MM.1S (cell line): ENCODE measurements at regions not wholly inside any gene's neighbourhood (a gene's known extent, or its start where the extent isn't known, plus 50 kb on each side); places are given as distances from the start of the nearest gene placed in this dataset.

Experiments
- DNase-seq: peaks from one replicate; pipeline ENCODE4 v3.0.0-alpha.2; 2015
- H2AFZ ChIP-seq: fragments of 300-600 bp; sonication (generic); 2 replicates; pipeline ENCODE4 v1.6.0; 2016; ENCODE audit warnings: antibody characterized with exemption, low read length
- H3F3A ChIP-seq: fragments of 300-600 bp; sonication (generic); 2 replicates; pipeline ENCODE4 v1.6.1; 2016; ENCODE audit warnings: mild to moderate bottlenecking, antibody characterized with exemption, low read length, moderate library complexity, mixed read lengths; ENCODE audit not compliant: insufficient read depth
- H3K27ac ChIP-seq: fragments of 300-600 bp; sonication (generic); 2 replicates; pipeline ENCODE4 v1.5.1; 2016; ENCODE audit warnings: mild to moderate bottlenecking, low read length
- H3K27me3 ChIP-seq: fragments of 300-600 bp; sonication (generic); replicated peaks from 2 replicates; pipeline ENCODE4 v1.6.0; 2016; ENCODE audit warnings: low read length; ENCODE audit not compliant: insufficient read depth
- H3K36me3 ChIP-seq: fragments of 300-600 bp; sonication (generic); replicated peaks from 2 replicates; pipeline ENCODE4 v1.6.1; 2016; ENCODE audit warnings: mild to moderate bottlenecking, low read length, mixed read lengths; ENCODE audit not compliant: insufficient read depth
- H3K4me1 ChIP-seq: fragments of 300-600 bp; sonication (generic); 2 replicates; pipeline ENCODE4 v1.6.1; 2016; ENCODE audit warnings: low read length, mixed read lengths
- H3K4me2 ChIP-seq: fragments of 300-600 bp; sonication (generic); 2 replicates; pipeline ENCODE4 v1.6.0; 2016; ENCODE audit warnings: low read depth, low read length
- H3K4me3 ChIP-seq: fragments of 300-600 bp; sonication (generic); 2 replicates; pipeline ENCODE4 v1.5.1; 2016; ENCODE audit warnings: low read length, mixed read lengths
- H3K79me2 ChIP-seq: fragments of 300-600 bp; sonication (generic); 2 replicates; pipeline ENCODE4 v1.6.1; 2016; ENCODE audit warnings: mixed run types, low read length, mixed read lengths
- H3K9ac ChIP-seq: fragments of 300-600 bp; sonication (generic); 2 replicates; pipeline ENCODE4 v1.6.1; 2016; ENCODE audit warnings: low read length, mixed read lengths
- H3K9me2 ChIP-seq: fragments of 300-600 bp; sonication (generic); replicated peaks from 2 replicates; pipeline ENCODE4 v1.6.1; 2016; ENCODE audit warnings: mild to moderate bottlenecking, low read length, mixed read lengths; ENCODE audit not compliant: insufficient read depth
- H3K9me3 ChIP-seq: fragments of 300-600 bp; sonication (generic); replicated peaks from 2 replicates; pipeline ENCODE4 v1.6.1; 2016; ENCODE audit warnings: mild to moderate bottlenecking, low read length, mixed read lengths; ENCODE audit not compliant: insufficient read depth
- H4K20me1 ChIP-seq: fragments of 300-600 bp; sonication (generic); 2 replicates; pipeline ENCODE4 v1.6.1; 2016; ENCODE audit warnings: mild to moderate bottlenecking, low read length, moderate library complexity, mixed read lengths; ENCODE audit not compliant: insufficient read depth
- CTCF ChIP-seq: fragments of 300-600 bp; sonication (generic); IDR thresholded peaks from 2 replicates; pipeline ENCODE4 v1.5.1; 2016; ENCODE audit warnings: antibody characterized with exemption, low read length, mixed read lengths
- EZH2 ChIP-seq: fragments of 300-600 bp; sonication (generic); optimal IDR thresholded peaks from 2 replicates; pipeline ENCODE3; 2017; ENCODE audit warnings: low read depth, mild to moderate bottlenecking, antibody characterized with exemption, low read length, mixed read lengths
- EZH2phosphoT487 ChIP-seq: fragments of 300-600 bp; sonication (generic); IDR thresholded peaks from 2 replicates; pipeline ENCODE4 v1.6.1; 2018; ENCODE audit warnings: antibody characterized with exemption, low read length

DNA sequence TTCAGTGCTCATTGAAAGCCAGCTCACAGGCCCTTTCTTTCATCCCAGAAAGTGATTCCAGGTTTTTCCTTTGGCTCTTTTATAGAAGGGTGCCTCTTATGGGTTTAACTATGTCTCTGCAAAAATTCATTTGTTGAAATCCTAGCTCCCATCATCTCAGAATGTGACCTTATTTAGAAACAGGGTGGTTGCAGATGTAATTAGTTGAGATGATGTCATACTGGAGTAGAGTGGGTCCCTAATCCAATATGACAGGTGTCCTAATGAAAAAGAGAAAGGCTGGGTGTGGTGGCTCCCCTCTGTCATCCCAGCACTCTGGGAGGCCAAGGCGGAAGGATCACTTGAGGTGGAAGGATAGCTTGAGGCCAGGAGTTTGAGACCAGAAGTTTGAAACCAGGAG, 64.2 kb upstream of the FAM20A start:
- Histone ChIP-seq H3K79me2 (no peaks in the 10 kb centered on the region), H3K9me2 (no peaks in the 10 kb centered on the region), H3K27ac (no peak overlapping the region), H3K9ac (no peak overlapping the region), H3K4me2 (no peak overlapping the region), H3K36me3 (no peaks in the 10 kb centered on the region), H3F3A (no peaks in the 10 kb centered on the region), H3K4me3 (no peak overlapping the region), H2AFZ (no peak overlapping the region), H3K27me3 (no peaks in the 10 kb centered on the region), H3K9me3 (no peaks in the 10 kb centered on the region), H3K4me1 (no peaks in the 10 kb centered on the region), H4K20me1 (no peaks in the 10 kb centered on the region)
- no peak for DNase-seq
- TF ChIP-seq CTCF (no peak), EZH2phosphoT487 (no peak), EZH2 (no peak)

- no peak for DNase-seq
- Histone ChIP-seq H2AFZ (no peak overlapping the region), H3K9me2 (no peaks in the 10 kb centered on the region), H3K36me3 (no peaks in the 10 kb centered on the region), H3K9me3 (no peaks in the 10 kb centered on the region), H3K4me2 (no peak overlapping the region), H3F3A (no peaks in the 10 kb centered on the region), H3K79me2 (no peaks in the 10 kb centered on the region), H4K20me1 (no peaks in the 10 kb centered on the region), H3K4me3 (no peak overlapping the region), H3K27me3 (no peaks in the 10 kb centered on the region), H3K27ac (no peak overlapping the region), H3K4me1 (no peaks in the 10 kb centered on the region), H3K9ac (no peak overlapping the region)
- no peak for TF ChIP-seq EZH2phosphoT487
- TF ChIP-seq CTCF, result no peak
- no peak for TF ChIP-seq EZH2
These were observed 61.3 kb upstream of the FAM20A start for GRCh38 chr17:68662479-68662878.

DNA sequence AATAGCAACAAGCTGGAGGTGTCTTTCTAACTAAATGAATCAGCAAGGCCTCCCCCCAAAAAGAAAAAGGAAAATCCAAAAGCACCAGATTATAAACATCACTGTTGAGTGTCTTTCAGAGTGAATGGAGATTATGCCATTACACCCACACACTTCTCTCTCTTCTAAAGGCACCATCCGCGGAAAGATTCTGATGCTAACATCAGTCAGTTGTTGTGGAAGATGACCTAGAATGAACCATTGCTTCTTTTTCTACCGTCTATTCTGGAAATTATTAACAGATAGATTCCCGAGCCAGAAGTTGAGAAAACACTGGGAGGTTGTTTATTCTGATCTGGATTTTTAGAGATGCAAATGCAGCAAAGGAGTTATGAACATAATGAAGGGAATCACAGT, 60.9 kb upstream of the FAM20A start:
- TF ChIP-seq CTCF, result no peak
- no peak for TF ChIP-seq EZH2
- TF ChIP-seq EZH2phosphoT487, result no peak

More for the DNA sequence above, 60.9 kb upstream of the FAM20A start:
- H3K4me1 ChIP-seq, result no peaks in the 10 kb centered on the region
- H3K36me3 ChIP-seq, result no peaks in the 10 kb centered on the region
- H3K9me2 ChIP-seq, result no peaks in the 10 kb centered on the region
- no peaks in the 10 kb centered on the region for H4K20me1 ChIP-seq
- no peaks in the 10 kb centered on the region for H3K9me3 ChIP-seq
- no peak overlapping the region for H3K27ac ChIP-seq
- H3K9ac ChIP-seq, result no peak overlapping the region
- H3K79me2 ChIP-seq, result no peaks in the 10 kb centered on the region
- no peaks in the 10 kb centered on the region for H3F3A ChIP-seq
- no peak overlapping the region for H2AFZ ChIP-seq
- no peak overlapping the region for H3K4me2 ChIP-seq
- DNase-seq, result no peak
- no peak overlapping the region for H3K4me3 ChIP-seq
- no peaks in the 10 kb centered on the region for H3K27me3 ChIP-seq
